ENCODE measurements at regions not wholly inside any gene's neighbourhood (a gene's known extent, or its start where the extent isn't known, plus 50 kb on each side); places are given as distances from the start of the nearest gene placed in this dataset.
A peak's percentile ranks its signal among the peaks of the same experiment; 100 is the strongest.

DNA sequence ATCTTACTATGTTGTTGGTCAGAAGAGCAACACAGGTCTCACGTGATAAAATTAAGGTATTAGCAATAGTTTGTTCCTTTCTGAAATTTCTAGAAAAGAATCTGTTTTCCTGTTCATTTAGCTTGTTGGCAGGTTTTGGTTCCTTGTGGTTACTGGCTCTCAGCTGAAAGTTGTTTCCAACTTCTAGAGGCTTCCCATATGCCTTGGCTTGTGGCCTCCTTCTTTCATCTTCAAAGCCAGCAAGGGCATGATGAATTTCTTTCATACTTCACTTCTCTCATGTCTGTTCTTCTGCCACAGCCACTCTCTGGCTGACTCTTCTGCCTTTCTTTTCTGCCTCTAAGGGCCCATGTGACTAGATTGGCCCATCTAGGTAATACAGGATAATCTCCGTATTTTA, 193.7 kb downstream of the TRIB2 start:
- intact Hi-C loops (cut with DNase I; ENCODE audit: low total_unique reads) = loop anchor here (10.0 kb wide), 1 partner anchor 86 kb away; no protein-coding TSS in a partner anchor
- no peak for ATAC-seq

DNA sequence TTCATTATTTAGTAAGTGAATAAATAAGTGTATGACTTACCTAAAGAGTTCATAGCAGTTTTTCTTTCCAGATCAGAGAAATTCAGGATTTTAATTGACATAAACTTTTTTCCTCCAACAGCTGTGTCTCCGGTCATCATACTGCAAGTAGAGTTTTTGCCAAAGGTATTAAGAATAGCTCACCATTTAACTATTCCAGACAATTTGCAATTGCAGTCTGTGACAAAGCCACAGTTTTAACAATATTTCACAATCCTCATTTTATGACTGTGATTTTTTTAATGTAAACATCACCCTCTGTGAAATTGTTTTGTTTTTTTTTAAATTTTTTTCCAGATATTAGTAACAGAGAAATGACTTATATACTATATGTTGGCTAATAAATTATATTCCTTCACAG, 199.1 kb downstream of the TRIB2 start:
- H3K27me3 ChIP-seq = no peaks in the 10 kb centered on the region
- H3K9me3 ChIP-seq = no peaks in the 10 kb centered on the region
- in situ Hi-C loops (cut with MboI; ENCODE audit: low sequenced_read_pairs in 4 of 4) = no loop called here
- ATAC-seq (no peak), DNase-seq (no peak)
- no peak overlapping the region for H3K4me3 ChIP-seq
- no peak overlapping the region for H3K27ac ChIP-seq
- intact Hi-C loops (cut with DNase I; ENCODE audit: low total_unique reads) = loop anchor here (5.0 to 10.0 kb wide), 2 partner anchors 91 to 183 kb away; no protein-coding TSS in a partner anchor
- no peaks in the 10 kb centered on the region for H3K36me3 ChIP-seq
- no peak for TF ChIP-seq POLR2A (IDR thresholded peaks at IDR 0.05)
- TF ChIP-seq, protein P1, sequence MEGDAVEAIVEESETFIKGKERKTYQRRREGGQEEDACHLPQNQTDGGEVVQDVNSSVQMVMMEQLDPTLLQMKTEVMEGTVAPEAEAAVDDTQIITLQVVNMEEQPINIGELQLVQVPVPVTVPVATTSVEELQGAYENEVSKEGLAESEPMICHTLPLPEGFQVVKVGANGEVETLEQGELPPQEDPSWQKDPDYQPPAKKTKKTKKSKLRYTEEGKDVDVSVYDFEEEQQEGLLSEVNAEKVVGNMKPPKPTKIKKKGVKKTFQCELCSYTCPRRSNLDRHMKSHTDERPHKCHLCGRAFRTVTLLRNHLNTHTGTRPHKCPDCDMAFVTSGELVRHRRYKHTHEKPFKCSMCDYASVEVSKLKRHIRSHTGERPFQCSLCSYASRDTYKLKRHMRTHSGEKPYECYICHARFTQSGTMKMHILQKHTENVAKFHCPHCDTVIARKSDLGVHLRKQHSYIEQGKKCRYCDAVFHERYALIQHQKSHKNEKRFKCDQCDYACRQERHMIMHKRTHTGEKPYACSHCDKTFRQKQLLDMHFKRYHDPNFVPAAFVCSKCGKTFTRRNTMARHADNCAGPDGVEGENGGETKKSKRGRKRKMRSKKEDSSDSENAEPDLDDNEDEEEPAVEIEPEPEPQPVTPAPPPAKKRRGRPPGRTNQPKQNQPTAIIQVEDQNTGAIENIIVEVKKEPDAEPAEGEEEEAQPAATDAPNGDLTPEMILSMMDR (IDR thresholded peaks at IDR 0.05 in 4 of 5, conservative IDR thresholded peaks at IDR 0.05 in 1 of 5) = no peak
- peaks cover 0 to 14% of the 10 kb centered on the region in 2 donors for H3K4me1 ChIP-seq

More for the DNA sequence above, 193.7 kb downstream of the TRIB2 start:
- H3K27ac ChIP-seq = no peak overlapping the region
- H3K9me3 ChIP-seq = no peaks in the 10 kb centered on the region
- DNase-seq = no peak
- TF ChIP-seq POLR2A (IDR thresholded peaks at IDR 0.05) = no peak
- TF ChIP-seq, protein P1 (IDR thresholded peaks at IDR 0.05 in 4 of 5, conservative IDR thresholded peaks at IDR 0.05 in 1 of 5) = no peak
- no peaks in the 10 kb centered on the region for H3K4me1 ChIP-seq
- no peaks in the 10 kb centered on the region for H3K27me3 ChIP-seq
- no peaks in the 10 kb centered on the region for H3K36me3 ChIP-seq
- no peak overlapping the region for H3K4me3 ChIP-seq
- in situ Hi-C loops (cut with MboI; ENCODE audit: low sequenced_read_pairs in 4 of 4) = no loop called here

DNA sequence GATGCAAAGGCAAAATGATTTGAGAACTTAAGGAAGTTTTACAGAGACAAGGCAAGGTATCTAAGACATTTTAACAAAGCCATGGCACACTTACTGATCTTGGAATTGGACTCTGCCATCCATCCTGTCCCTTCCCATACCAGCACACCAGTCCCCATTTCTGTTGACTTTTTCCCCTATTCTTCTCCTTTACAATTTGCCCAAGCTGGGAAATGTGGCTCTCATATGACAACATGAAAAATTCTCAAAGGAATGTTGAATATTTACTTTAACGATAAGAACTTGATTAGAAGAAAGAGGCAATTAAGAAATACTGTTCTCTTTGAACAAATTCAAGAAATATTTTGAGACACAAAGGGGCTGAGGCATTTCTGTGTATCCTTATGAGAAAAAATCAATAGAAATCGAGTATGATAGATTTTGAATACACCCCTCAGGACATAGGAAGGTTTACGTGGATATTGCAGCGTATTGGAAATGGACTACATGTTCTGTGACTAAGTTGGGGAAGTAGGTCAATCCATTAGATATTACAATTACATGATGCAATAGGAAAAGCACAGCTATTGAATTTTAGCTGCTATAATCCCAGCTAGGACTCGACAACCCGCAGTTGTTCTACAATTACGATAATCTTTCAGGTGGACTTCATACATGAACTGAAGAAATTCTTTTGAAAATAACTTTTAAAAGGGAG, 201.6 kb downstream of the TRIB2 start:
- TF ChIP-seq, protein P1 (IDR thresholded peaks at IDR 0.05 in 4 of 5, conservative IDR thresholded peaks at IDR 0.05 in 1 of 5) = no peak
- no peak for TF ChIP-seq POLR2A (IDR thresholded peaks at IDR 0.05)
- intact Hi-C loops (cut with DNase I; ENCODE audit: low total_unique reads) = loop anchor here (5.0 to 10.0 kb wide), 2 partner anchors 93 to 186 kb away; no protein-coding TSS in a partner anchor
- H3K4me3 ChIP-seq = peak overlapping the region in 1 of 4 donors; percentile 7

DNA sequence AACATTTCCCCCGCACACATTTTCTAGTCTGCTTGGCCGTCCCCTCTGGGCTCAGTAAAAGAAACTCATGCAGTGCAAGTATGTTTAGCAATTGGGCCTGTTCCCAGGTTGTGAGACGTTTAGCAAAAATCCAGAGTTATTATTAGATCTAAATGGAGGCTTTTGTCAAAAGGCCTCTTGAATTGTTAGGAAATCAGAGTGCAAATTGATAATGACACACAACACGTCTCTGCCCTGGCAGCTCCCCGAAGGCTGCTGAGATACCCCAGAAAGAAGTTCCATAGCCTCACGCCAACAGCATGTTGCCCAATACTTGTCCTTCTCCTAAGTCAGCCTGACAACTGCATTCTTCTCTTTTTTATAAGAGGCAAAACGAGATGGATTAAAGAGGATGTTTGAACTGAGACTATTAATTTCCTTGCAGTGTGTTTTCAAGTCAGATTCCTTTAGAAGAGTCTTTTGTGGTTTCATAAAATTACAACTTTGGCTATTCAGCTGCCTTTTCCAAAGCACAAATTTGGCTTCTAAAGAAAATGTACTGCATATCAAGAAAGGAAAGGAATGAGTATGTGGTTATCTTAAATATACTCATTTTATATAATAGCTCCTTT, 202.2 kb downstream of the TRIB2 start:
- Histone ChIP-seq H3K36me3 (no peaks in the 10 kb centered on the region), H3K27me3 (no peaks in the 10 kb centered on the region), H3K9me3 (no peaks in the 10 kb centered on the region), H3K27ac (peak overlapping the region; percentile 33 to 65 (median 44)), H3K4me1 (peaks cover 0 to 14% of the 10 kb centered on the region in 2 donors), H3K4me3 (peak overlapping the region in 1 of 4 donors; percentile 7)
- intact Hi-C loops (cut with DNase I; ENCODE audit: low total_unique reads) = loop anchor here (5.0 to 10.0 kb wide), 2 partner anchors 94 to 187 kb away; no protein-coding TSS in a partner anchor
- peak; percentile 40 to 69 for DNase-seq
- in situ Hi-C loops (cut with MboI; ENCODE audit: low sequenced_read_pairs in 4 of 4) = no loop called here
- TF ChIP-seq, protein P1 (IDR thresholded peaks at IDR 0.05 in 4 of 5, conservative IDR thresholded peaks at IDR 0.05 in 1 of 5) = no peak
- TF ChIP-seq POLR2A (IDR thresholded peaks at IDR 0.05) = no peak
- peak; percentile 75 to 81 for ATAC-seq

More for the DNA sequence above, 201.6 kb downstream of the TRIB2 start:
- peaks cover 0 to 14% of the 10 kb centered on the region in 2 donors for H3K4me1 ChIP-seq
- no peak for DNase-seq
- in situ Hi-C loops (cut with MboI; ENCODE audit: low sequenced_read_pairs in 4 of 4) = no loop called here
- H3K9me3 ChIP-seq = no peaks in the 10 kb centered on the region
- no peaks in the 10 kb centered on the region for H3K36me3 ChIP-seq
- ATAC-seq = peak; percentile 65 to 66
- H3K27ac ChIP-seq = peak overlapping the region; percentile 33 to 65 (median 44)
- no peaks in the 10 kb centered on the region for H3K27me3 ChIP-seq

All from gastrocnemius medialis (tissue), 4 donors.